BE2C (cell line): ENCODE measurements at regions not wholly inside any gene's neighbourhood (a gene's known extent, or its start where the extent isn't known, plus 50 kb on each side); places are given as distances from the start of the nearest gene placed in this dataset.

Source experiments
- DNase-seq: peaks from one replicate; pipeline ENCODE4 v3.0.0-alpha.2; 2020
- H3K27me3 ChIP-seq: fragments of 250-450 bp; sonication (Bioruptor Pico); 2 replicates; pipeline ENCODE4 v1.5.1; 2020; ENCODE audit warnings: mild to moderate bottlenecking
- H3K36me3 ChIP-seq: fragments of 250-450 bp; sonication (Bioruptor Pico); 2 replicates; pipeline ENCODE4 v1.5.1; 2020; ENCODE audit warnings: mild to moderate bottlenecking
- H3K4me1 ChIP-seq: fragments of 250-450 bp; sonication (Bioruptor Pico); 2 replicates; pipeline ENCODE4 v1.5.1; 2020
- H3K4me3 ChIP-seq: 2 replicates; pipeline ENCODE4 v1.5.1; 2011; ENCODE audit warnings: low read depth, low read length
- H3K9me3 ChIP-seq: fragments of 250-450 bp; sonication (Bioruptor Pico); 2 replicates; pipeline ENCODE4 v1.5.1; 2020
- TF ChIP-seq, protein P1 (sequence below): IDR thresholded peaks from 2 replicates; pipeline ENCODE4 v1.5.1; 2012; ENCODE audit warnings: mild to moderate bottlenecking, low read depth, low read length

DNA sequence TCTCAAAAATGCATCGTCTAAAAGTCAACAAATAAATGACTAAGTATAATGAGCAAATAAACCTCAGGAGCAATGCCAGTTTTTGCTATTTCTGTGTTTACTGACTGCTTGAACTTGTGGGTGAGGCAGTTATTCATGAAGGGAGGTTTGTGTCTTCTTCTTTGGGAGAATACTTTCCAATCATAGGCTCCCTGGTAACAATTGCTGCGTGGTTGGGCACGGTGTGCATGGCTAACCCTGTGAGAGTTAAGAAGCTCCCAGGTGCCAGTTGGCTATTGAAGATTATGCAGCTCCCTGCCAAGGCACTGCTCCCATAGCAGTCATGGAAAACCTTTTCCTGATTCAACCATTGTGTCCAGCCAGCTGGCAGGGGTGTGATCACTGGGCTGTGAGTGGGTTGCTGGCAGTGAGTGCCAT is 775.9 kb upstream of the GOT2 start:
- Histone ChIP-seq H3K27me3 (no peaks in the 10 kb centered on the region), H3K36me3 (no peaks in the 10 kb centered on the region), H3K9me3 (no peaks in the 10 kb centered on the region), H3K4me1 (no peaks in the 10 kb centered on the region), H3K4me3 (no peak overlapping the region)
- TF ChIP-seq, protein P1, sequence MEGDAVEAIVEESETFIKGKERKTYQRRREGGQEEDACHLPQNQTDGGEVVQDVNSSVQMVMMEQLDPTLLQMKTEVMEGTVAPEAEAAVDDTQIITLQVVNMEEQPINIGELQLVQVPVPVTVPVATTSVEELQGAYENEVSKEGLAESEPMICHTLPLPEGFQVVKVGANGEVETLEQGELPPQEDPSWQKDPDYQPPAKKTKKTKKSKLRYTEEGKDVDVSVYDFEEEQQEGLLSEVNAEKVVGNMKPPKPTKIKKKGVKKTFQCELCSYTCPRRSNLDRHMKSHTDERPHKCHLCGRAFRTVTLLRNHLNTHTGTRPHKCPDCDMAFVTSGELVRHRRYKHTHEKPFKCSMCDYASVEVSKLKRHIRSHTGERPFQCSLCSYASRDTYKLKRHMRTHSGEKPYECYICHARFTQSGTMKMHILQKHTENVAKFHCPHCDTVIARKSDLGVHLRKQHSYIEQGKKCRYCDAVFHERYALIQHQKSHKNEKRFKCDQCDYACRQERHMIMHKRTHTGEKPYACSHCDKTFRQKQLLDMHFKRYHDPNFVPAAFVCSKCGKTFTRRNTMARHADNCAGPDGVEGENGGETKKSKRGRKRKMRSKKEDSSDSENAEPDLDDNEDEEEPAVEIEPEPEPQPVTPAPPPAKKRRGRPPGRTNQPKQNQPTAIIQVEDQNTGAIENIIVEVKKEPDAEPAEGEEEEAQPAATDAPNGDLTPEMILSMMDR = no peak
- no peak for DNase-seq

DNA sequence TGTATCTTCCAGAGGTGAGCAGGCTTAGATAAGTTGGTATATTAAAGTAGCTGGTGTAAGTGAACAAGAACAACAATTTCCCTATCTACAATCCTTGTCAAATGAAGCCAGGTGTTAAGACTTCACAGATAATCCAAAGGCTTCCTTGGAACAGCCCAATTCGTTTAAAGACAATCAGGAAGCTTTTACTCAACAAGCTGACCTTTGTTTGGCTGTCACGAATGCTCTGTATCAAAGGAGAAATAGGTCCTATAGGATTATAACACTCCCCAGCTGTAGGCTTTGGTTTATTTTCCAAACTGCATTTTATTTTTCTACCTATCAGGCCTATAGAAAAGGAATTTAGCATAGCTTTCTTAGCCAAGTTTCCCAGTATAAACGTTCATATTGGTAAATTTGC is 766.5 kb upstream of the GOT2 start:
- TF ChIP-seq, protein P1 = no peak
- Histone ChIP-seq H3K4me1 (no peaks in the 10 kb centered on the region), H3K27me3 (no peaks in the 10 kb centered on the region), H3K36me3 (no peaks in the 10 kb centered on the region), H3K9me3 (no peaks in the 10 kb centered on the region), H3K4me3 (no peak overlapping the region)
- no peak for DNase-seq

DNA sequence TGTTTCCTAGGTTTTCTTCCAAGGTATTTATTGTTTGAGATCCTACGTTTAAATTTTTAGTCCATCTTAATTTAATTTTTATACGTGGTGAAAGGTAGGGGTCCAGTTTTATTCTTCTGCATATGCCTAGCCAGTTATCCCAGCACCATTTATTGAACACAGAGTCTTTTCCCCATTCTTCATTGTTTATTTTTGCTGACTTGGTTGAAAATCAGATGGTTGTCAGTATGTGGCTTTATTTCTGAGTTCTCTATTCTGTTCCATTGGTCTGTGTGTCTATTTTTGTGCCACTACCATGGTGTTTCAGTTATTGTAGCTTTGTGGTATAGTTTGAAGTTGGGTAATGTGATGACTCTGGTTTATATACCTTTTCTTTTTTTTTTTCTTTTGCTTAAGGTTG is 753.0 kb upstream of the GOT2 start:
- H3K27me3 ChIP-seq = no peaks in the 10 kb centered on the region
- DNase-seq = no peak
- H3K36me3 ChIP-seq = no peaks in the 10 kb centered on the region
- H3K4me1 ChIP-seq = no peaks in the 10 kb centered on the region
- TF ChIP-seq, protein P1 = no peak
- H3K4me3 ChIP-seq = no peak overlapping the region
- H3K9me3 ChIP-seq = no peaks in the 10 kb centered on the region

DNA sequence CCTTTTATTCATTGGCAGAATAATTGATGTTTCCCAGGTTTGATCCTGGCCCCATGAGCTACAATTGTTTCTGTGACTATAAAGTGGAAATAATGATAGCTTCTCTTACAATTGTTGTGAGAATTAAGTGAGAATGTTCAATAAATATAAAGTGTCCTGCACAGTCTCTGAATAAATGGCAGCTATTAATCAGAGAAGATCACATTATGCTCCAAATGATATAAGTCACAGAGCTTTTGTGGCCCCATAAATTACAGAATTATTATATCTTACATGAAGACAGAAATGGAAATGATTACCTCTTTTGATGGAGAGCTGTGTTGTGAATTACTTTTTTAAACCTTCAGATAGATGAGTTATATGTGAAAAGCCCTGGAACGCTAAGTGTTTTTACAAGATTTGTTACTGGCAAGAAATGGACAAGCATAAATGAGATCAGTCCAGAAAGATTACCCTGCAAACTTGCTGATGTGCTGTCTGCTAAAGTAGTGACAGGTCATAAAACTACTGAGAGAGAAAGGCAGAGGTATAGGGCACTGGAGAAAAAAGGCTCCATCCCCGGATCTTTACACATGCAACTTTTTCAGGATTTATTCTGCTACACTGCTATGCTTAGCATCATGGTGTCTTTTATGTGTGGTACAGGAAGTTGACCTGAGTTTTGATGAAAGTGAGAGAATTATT is 750.9 kb upstream of the GOT2 start:
- Histone ChIP-seq H3K27me3 (no peaks in the 10 kb centered on the region), H3K36me3 (no peaks in the 10 kb centered on the region), H3K4me3 (no peak overlapping the region), H3K4me1 (no peaks in the 10 kb centered on the region), H3K9me3 (no peaks in the 10 kb centered on the region)
- DNase-seq = no peak
- TF ChIP-seq, protein P1 = no peak

DNA sequence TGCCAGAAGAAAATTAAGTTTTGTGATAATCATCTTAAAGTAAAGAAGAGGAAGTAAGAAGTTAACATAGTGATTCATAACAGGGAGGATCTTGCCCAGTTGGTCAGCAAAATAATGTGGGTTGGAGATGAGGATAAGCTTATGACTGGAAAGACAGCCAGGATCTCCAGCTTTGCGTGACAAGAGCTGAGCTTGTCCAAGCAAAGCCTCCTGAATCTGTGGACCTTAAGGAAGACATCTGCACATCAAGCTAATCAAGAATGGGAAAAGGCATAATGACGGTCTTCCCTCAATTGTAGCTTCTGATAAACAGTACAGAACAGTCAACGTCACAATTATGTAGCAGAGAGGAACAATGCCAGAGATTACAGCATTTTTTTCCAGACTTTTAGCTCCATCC is 744.7 kb upstream of the GOT2 start:
- Histone ChIP-seq H3K9me3 (no peaks in the 10 kb centered on the region), H3K36me3 (no peaks in the 10 kb centered on the region), H3K27me3 (no peaks in the 10 kb centered on the region), H3K4me1 (no peaks in the 10 kb centered on the region), H3K4me3 (no peak overlapping the region)
- no peak for DNase-seq
- TF ChIP-seq, protein P1 = no peak

DNA sequence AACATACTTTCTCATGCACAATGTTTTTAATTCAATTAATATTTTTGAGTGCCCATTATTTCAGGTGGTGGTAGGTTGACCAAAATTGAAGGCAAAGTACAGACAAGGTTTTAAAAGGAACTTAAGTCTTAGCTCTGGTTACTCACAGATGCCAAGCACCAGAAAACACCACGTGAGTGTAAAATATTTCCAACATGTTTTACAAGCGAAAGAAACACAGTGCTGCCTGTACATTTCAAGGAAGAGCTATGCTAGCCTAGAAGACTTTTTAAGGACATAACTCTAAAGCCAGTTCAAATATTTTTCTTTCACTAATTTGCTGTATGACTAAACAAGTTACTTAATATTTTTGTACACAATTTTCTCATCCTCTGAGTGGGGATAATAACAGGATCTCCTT is 736.4 kb upstream of the GOT2 start:
- Histone ChIP-seq H3K4me1 (no peaks in the 10 kb centered on the region), H3K36me3 (no peaks in the 10 kb centered on the region), H3K9me3 (no peaks in the 10 kb centered on the region; the same call in 1 of the 2 replicates), H3K4me3 (no peak overlapping the region), H3K27me3 (no peaks in the 10 kb centered on the region)
- TF ChIP-seq, protein P1 = no peak
- no peak for DNase-seq
